GM12878 (cell line): ENCODE measurements at regions not wholly inside any gene's neighbourhood (a gene's known extent, or its start where the extent isn't known, plus 50 kb on each side); places are given as distances from the start of the nearest gene placed in this dataset.

Source experiments
- BCL11A ChIP-seq: IDR thresholded peaks from 2 replicates; pipeline ENCODE4 v1.6.1; 2011; ENCODE audit warnings: low read depth, low read length
- ETV6 ChIP-seq, 2 experiments: fragments of 450-650 bp in 1 of 2; IDR thresholded peaks in 1 of 2; conservative IDR thresholded peaks in 1 of 2; 2 replicates each; pipeline ENCODE4 v1.6.1; 2014; ENCODE audit warnings: antibody characterized with exemption in 1 of 2, borderline replicate concordance in 1 of 2, low read depth in 1 of 2, mild to moderate bottlenecking in 1 of 2, moderate library complexity in 1 of 2
- FOS ChIP-seq: IDR thresholded peaks from 3 replicates; pipeline ENCODE4 v1.6.1; 2011; ENCODE audit warnings: borderline replicate concordance; ENCODE audit not compliant: insufficient read length; ENCODE audit errors: extremely low read depth
- KAT2A ChIP-seq: conservative IDR thresholded peaks from 2 replicates; pipeline ENCODE4 v1.6.1; 2011; ENCODE audit warnings: low read depth, low read length; ENCODE audit not compliant: control insufficient read depth
- POLR2A ChIP-seq: IDR thresholded peaks from 2 replicates; pipeline ENCODE4 v1.6.1; 2011; ENCODE audit warnings: low read depth, mild to moderate bottlenecking, low read length
- SIN3A ChIP-seq: IDR thresholded peaks from 2 replicates; pipeline ENCODE4 v1.6.1; 2012; ENCODE audit warnings: low read depth, low read length, improper control_type of control experiment
- SMC3 ChIP-seq: IDR thresholded peaks from 2 replicates; pipeline ENCODE4 v1.6.1; 2011; ENCODE audit warnings: low read length, improper control_type of control experiment, borderline replicate concordance
- ZNF274 ChIP-seq: IDR thresholded peaks from one replicate; pipeline ENCODE4 v1.8.0; 2011; ENCODE audit not compliant: insufficient read length, insufficient read depth
- TF ChIP-seq, protein P1 (sequence below): fragments of 450-650 bp; IDR thresholded peaks from 2 replicates; pipeline ENCODE4 v1.6.1; 2017; ENCODE audit warnings: mild to moderate bottlenecking
- TF ChIP-seq, protein P2 (sequence below): IDR thresholded peaks from 2 replicates; pipeline ENCODE4 v1.6.1; 2011; ENCODE audit warnings: low read depth, low read length, improper control_type of control experiment, borderline replicate concordance
- TF ChIP-seq, protein P3 (sequence below): IDR thresholded peaks from 2 replicates; pipeline ENCODE4 v1.6.1; 2012; ENCODE audit warnings: improper control_type of control experiment, low read depth, low read length; ENCODE audit not compliant: insufficient replicate concordance
- TF ChIP-seq, protein P4 (sequence below), 3 experiments: IDR thresholded peaks in 2 of 3; conservative IDR thresholded peaks in 1 of 3; 2 replicates each; pipeline ENCODE4 v1.5.1; 2011; ENCODE audit warnings: low read depth in 3 of 3, low read length in 3 of 3, mild to moderate bottlenecking in 3 of 3, control low read depth in 2 of 3, moderate library complexity in 2 of 3, inconsistent platforms in 1 of 3, mixed read lengths in 1 of 3; ENCODE audit not compliant: control insufficient read depth in 2 of 3, insufficient read depth in 1 of 3; ENCODE audit errors: extremely low read depth in 1 of 3
- TF ChIP-seq, protein P5 (sequence below): fragments of 450-650 bp; IDR thresholded peaks from 2 replicates; pipeline ENCODE4 v1.6.1; 2017; ENCODE audit warnings: borderline replicate concordance

DNA sequence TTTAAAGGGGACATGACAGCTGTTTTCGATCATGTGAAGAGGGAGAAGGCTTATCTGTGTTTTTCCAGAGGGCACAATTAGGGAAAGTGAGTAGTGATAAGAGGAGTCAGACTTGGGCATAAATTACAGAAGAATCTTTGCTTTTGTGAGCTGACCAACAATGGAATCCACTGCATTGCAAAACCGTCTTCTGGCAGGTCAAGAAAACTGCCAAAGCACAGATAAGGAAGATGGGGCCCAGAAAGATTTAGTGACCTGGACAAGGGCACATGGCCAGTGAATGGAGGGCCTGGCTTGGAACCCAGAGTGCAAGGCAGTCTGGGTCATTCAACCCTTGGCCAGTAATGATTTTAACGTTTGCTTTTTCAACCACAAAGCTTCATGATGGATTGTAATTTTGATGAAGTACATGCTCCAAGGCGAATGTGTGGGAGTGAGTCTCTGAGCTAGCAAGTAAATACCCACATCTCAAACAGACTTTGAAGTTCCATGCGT lies 153.2 kb upstream of the MAST4 start:
- TF ChIP-seq POLR2A (no peak), BCL11A (no peak), FOS (no peak), ZNF274 (no peak), SMC3 (no peak), KAT2A (no peak), SIN3A (no peak), ETV6 (conservative IDR thresholded peaks at IDR 0.05 in 1 of 2, IDR thresholded peaks at IDR 0.05 in 1 of 2; ENCODE audit: borderline replicate concordance in 1 of 2, low read depth in 1 of 2) (no peak)
- TF ChIP-seq, protein P1, sequence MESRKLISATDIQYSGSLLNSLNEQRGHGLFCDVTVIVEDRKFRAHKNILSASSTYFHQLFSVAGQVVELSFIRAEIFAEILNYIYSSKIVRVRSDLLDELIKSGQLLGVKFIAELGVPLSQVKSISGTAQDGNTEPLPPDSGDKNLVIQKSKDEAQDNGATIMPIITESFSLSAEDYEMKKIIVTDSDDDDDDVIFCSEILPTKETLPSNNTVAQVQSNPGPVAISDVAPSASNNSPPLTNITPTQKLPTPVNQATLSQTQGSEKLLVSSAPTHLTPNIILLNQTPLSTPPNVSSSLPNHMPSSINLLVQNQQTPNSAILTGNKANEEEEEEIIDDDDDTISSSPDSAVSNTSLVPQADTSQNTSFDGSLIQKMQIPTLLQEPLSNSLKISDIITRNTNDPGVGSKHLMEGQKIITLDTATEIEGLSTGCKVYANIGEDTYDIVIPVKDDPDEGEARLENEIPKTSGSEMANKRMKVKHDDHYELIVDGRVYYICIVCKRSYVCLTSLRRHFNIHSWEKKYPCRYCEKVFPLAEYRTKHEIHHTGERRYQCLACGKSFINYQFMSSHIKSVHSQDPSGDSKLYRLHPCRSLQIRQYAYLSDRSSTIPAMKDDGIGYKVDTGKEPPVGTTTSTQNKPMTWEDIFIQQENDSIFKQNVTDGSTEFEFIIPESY, result no peak
- TF ChIP-seq, protein P2, sequence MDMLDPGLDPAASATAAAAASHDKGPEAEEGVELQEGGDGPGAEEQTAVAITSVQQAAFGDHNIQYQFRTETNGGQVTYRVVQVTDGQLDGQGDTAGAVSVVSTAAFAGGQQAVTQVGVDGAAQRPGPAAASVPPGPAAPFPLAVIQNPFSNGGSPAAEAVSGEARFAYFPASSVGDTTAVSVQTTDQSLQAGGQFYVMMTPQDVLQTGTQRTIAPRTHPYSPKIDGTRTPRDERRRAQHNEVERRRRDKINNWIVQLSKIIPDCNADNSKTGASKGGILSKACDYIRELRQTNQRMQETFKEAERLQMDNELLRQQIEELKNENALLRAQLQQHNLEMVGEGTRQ, result no peak
- TF ChIP-seq, protein P3, sequence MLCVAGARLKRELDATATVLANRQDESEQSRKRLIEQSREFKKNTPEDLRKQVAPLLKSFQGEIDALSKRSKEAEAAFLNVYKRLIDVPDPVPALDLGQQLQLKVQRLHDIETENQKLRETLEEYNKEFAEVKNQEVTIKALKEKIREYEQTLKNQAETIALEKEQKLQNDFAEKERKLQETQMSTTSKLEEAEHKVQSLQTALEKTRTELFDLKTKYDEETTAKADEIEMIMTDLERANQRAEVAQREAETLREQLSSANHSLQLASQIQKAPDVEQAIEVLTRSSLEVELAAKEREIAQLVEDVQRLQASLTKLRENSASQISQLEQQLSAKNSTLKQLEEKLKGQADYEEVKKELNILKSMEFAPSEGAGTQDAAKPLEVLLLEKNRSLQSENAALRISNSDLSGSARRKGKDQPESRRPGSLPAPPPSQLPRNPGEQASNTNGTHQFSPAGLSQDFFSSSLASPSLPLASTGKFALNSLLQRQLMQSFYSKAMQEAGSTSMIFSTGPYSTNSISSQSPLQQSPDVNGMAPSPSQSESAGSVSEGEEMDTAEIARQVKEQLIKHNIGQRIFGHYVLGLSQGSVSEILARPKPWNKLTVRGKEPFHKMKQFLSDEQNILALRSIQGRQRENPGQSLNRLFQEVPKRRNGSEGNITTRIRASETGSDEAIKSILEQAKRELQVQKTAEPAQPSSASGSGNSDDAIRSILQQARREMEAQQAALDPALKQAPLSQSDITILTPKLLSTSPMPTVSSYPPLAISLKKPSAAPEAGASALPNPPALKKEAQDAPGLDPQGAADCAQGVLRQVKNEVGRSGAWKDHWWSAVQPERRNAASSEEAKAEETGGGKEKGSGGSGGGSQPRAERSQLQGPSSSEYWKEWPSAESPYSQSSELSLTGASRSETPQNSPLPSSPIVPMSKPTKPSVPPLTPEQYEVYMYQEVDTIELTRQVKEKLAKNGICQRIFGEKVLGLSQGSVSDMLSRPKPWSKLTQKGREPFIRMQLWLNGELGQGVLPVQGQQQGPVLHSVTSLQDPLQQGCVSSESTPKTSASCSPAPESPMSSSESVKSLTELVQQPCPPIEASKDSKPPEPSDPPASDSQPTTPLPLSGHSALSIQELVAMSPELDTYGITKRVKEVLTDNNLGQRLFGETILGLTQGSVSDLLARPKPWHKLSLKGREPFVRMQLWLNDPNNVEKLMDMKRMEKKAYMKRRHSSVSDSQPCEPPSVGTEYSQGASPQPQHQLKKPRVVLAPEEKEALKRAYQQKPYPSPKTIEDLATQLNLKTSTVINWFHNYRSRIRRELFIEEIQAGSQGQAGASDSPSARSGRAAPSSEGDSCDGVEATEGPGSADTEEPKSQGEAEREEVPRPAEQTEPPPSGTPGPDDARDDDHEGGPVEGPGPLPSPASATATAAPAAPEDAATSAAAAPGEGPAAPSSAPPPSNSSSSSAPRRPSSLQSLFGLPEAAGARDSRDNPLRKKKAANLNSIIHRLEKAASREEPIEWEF, result no peak
- TF ChIP-seq, protein P4, sequence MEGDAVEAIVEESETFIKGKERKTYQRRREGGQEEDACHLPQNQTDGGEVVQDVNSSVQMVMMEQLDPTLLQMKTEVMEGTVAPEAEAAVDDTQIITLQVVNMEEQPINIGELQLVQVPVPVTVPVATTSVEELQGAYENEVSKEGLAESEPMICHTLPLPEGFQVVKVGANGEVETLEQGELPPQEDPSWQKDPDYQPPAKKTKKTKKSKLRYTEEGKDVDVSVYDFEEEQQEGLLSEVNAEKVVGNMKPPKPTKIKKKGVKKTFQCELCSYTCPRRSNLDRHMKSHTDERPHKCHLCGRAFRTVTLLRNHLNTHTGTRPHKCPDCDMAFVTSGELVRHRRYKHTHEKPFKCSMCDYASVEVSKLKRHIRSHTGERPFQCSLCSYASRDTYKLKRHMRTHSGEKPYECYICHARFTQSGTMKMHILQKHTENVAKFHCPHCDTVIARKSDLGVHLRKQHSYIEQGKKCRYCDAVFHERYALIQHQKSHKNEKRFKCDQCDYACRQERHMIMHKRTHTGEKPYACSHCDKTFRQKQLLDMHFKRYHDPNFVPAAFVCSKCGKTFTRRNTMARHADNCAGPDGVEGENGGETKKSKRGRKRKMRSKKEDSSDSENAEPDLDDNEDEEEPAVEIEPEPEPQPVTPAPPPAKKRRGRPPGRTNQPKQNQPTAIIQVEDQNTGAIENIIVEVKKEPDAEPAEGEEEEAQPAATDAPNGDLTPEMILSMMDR (IDR thresholded peaks at IDR 0.05 in 2 of 3, conservative IDR thresholded peaks at IDR 0.05 in 1 of 3; ENCODE audit: control insufficient read depth in 2 of 3, extremely low read depth in 1 of 3, insufficient read depth in 1 of 3, low read depth in 3 of 3, low read length in 3 of 3), result no peak
- TF ChIP-seq, protein P5, sequence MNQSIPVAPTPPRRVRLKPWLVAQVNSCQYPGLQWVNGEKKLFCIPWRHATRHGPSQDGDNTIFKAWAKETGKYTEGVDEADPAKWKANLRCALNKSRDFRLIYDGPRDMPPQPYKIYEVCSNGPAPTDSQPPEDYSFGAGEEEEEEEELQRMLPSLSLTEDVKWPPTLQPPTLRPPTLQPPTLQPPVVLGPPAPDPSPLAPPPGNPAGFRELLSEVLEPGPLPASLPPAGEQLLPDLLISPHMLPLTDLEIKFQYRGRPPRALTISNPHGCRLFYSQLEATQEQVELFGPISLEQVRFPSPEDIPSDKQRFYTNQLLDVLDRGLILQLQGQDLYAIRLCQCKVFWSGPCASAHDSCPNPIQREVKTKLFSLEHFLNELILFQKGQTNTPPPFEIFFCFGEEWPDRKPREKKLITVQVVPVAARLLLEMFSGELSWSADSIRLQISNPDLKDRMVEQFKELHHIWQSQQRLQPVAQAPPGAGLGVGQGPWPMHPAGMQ, result no peak
